ENCODE measurements at regions not wholly inside any gene's neighbourhood (a gene's known extent, or its start where the extent isn't known, plus 50 kb on each side); places are given as distances from the start of the nearest gene placed in this dataset.
"Not testable (repeated sequence)": the region's sequence is repeated elsewhere in the genome, so short reads cannot be mapped to it uniquely, and the experiment has no call there.

GRCh38 chr14:35932659-35933159, 106.6 kb downstream of the BRMS1L start:
- no peak for DNase-seq

GRCh38 chr14:35932136-35932535, 106.0 kb downstream of the BRMS1L start:
- no peak for DNase-seq

- no peak for DNase-seq
Measured at GRCh38 chr14:35931346-35931745, 105.2 kb downstream of the BRMS1L start.

GRCh38 chr14:35929186-35929585, 103.0 kb downstream of the BRMS1L start:
- no peak for DNase-seq

GRCh38 chr14:35927727-35928126, 101.6 kb downstream of the BRMS1L start:
- DNase-seq = no peak

GRCh38 chr14:35925319-35925718, 99.2 kb downstream of the BRMS1L start:
- DNase-seq = no peak

- not testable (repeated sequence) for DNase-seq
Measured at GRCh38 chr14:35922590-35922989, 96.5 kb downstream of the BRMS1L start.

GRCh38 chr14:35921745-35922144, 95.6 kb downstream of the BRMS1L start:
- DNase-seq = no peak

Data from activated CD4-positive, CD25-positive, alpha-beta regulatory T cell (primary cell).